Testis (tissue), 2 donors: ENCODE measurements at regions not wholly inside any gene's neighbourhood (a gene's known extent, or its start where the extent isn't known, plus 50 kb on each side); places are given as distances from the start of the nearest gene placed in this dataset.

Experiments used
- CTCF ChIP-seq, 3 experiments: fragments of 450-650 bp in 2 of 3; fragments of 200-600 bp in 1 of 3; sonication (generic) in 1 of 3; IDR thresholded peaks; one replicate each; pipeline ENCODE4 v1.5.1; 2016 to 2019; ENCODE audit warnings: antibody characterized with exemption in 3 of 3, mild to moderate bottlenecking in 2 of 3, moderate library complexity in 1 of 3
- POLR2A ChIP-seq: fragments of 450-650 bp; IDR thresholded peaks from one replicate; pipeline ENCODE4 v1.6.1; 2017; ENCODE audit warnings: antibody characterized with exemption, mild to moderate bottlenecking, moderate library complexity

- TF ChIP-seq CTCF (IDR thresholded peaks at IDR 0.05) (no peak), POLR2A (no peak)
These were observed 378.4 kb downstream of the PABPC4L start for GRCh38 chr4:133823177-133823576.
